ENCODE measurements at regions not wholly inside any gene's neighbourhood (a gene's known extent, or its start where the extent isn't known, plus 50 kb on each side); places are given as distances from the start of the nearest gene placed in this dataset.

GRCh38 chr7:17516771-17517170 lies 218.3 kb downstream of the AHR start:
- no peaks in the 10 kb centered on the region for H3K36me3 ChIP-seq (ENCODE audit: insufficient read depth, low read length)
- H4K20me1 ChIP-seq (ENCODE audit: insufficient read depth, low read length) = no peaks in the 10 kb centered on the region
- BruUV-seq (replicated peaks) = no TSS peak
- no peak overlapping the region for H2AFZ ChIP-seq (ENCODE audit: low read length)
- no peak for DNase-seq (ENCODE audit: low spot score)
- H3K4me3 ChIP-seq (ENCODE audit: low read depth, low read length, poor library complexity, severe bottlenecking) = no peak overlapping the region
- no peak overlapping the region for H3K27ac ChIP-seq (ENCODE audit: low read depth, low read length, poor library complexity, severe bottlenecking)
- H3K9me3 ChIP-seq (ENCODE audit: low read length) = no peaks in the 10 kb centered on the region
- no peaks in the 10 kb centered on the region for H3K9me2 ChIP-seq (ENCODE audit: insufficient read depth, low read length)
- no peaks in the 10 kb centered on the region for H3K4me1 ChIP-seq (ENCODE audit: insufficient read depth, low read length, poor library complexity, severe bottlenecking)
- POLR2A ChIA-PET = no interaction called here
- intact Hi-C loops (cut with micrococcal nuclease; ENCODE audit: unreplicated experiment) = no loop called here
- H3K79me2 ChIP-seq (ENCODE audit: insufficient read depth, low read depth, low read length) = no peaks in the 10 kb centered on the region
- TF ChIP-seq, protein P1, sequence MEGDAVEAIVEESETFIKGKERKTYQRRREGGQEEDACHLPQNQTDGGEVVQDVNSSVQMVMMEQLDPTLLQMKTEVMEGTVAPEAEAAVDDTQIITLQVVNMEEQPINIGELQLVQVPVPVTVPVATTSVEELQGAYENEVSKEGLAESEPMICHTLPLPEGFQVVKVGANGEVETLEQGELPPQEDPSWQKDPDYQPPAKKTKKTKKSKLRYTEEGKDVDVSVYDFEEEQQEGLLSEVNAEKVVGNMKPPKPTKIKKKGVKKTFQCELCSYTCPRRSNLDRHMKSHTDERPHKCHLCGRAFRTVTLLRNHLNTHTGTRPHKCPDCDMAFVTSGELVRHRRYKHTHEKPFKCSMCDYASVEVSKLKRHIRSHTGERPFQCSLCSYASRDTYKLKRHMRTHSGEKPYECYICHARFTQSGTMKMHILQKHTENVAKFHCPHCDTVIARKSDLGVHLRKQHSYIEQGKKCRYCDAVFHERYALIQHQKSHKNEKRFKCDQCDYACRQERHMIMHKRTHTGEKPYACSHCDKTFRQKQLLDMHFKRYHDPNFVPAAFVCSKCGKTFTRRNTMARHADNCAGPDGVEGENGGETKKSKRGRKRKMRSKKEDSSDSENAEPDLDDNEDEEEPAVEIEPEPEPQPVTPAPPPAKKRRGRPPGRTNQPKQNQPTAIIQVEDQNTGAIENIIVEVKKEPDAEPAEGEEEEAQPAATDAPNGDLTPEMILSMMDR (conservative IDR thresholded peaks at IDR 0.05; ENCODE audit: low read length) = no peak
- TF ChIP-seq EZH2phosphoT487 (IDR thresholded peaks at IDR 0.05; ENCODE audit: borderline replicate concordance, low read depth, low read length) = no peak
- H3K4me2 ChIP-seq (ENCODE audit: low read length) = no peak overlapping the region
- CTCF ChIA-PET (ENCODE audit: unreplicated experiment) = no interaction called here

GRCh38 chr7:17520941-17521340 lies 222.5 kb downstream of the AHR start:
- intact Hi-C loops (cut with micrococcal nuclease; ENCODE audit: unreplicated experiment) = no loop called here
- Histone ChIP-seq H2AFZ (ENCODE audit: low read length) (no peak overlapping the region), H3K4me3 (ENCODE audit: low read depth, low read length, poor library complexity, severe bottlenecking) (no peak overlapping the region), H3K9me2 (ENCODE audit: insufficient read depth, low read length) (no peaks in the 10 kb centered on the region), H3K79me2 (ENCODE audit: insufficient read depth, low read depth, low read length) (no peaks in the 10 kb centered on the region), H4K20me1 (ENCODE audit: insufficient read depth, low read length) (no peaks in the 10 kb centered on the region), H3K4me1 (ENCODE audit: insufficient read depth, low read length, poor library complexity, severe bottlenecking) (no peaks in the 10 kb centered on the region), H3K9me3 (ENCODE audit: low read length) (no peaks in the 10 kb centered on the region), H3K27ac (ENCODE audit: low read depth, low read length, poor library complexity, severe bottlenecking) (no peak overlapping the region), H3K4me2 (ENCODE audit: low read length) (no peak overlapping the region), H3K36me3 (ENCODE audit: insufficient read depth, low read length) (no peaks in the 10 kb centered on the region)
- ChIA-PET POLR2A (interaction anchor here (0.6 to 2.0 kb wide), 6 partner anchors 16 to 993 kb away, joined by 3 to 4 read pairs (median 3); no protein-coding TSS in a partner anchor), CTCF (ENCODE audit: unreplicated experiment) (no interaction called here)
- no peak for DNase-seq (ENCODE audit: low spot score)
- TF ChIP-seq, protein P1 (conservative IDR thresholded peaks at IDR 0.05; ENCODE audit: low read length) = no peak
- no peak for TF ChIP-seq EZH2phosphoT487 (IDR thresholded peaks at IDR 0.05; ENCODE audit: borderline replicate concordance, low read depth, low read length)
- no TSS peak for BruUV-seq (replicated peaks)

DNA sequence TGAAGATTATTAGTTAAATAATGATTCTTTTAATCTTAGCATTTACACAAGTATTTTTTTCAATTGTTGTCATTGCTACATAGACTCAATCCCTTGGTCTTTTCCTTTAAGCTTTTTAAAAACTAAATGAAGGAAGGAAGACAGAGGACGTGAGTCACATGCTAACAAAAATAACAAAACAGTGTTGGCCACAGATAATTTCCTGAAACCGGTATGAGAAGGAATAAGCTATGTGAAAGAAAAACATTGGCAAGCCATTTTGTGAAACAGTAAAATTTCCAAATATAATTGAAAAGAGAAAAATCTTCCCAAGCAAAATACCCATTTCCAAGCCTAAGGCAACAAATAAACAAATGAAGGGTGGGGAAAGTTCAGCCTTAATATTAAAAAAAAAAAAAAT lies 223.0 kb downstream of the AHR start:
- H2AFZ ChIP-seq (ENCODE audit: low read length) = no peak overlapping the region
- TF ChIP-seq EZH2phosphoT487 (IDR thresholded peaks at IDR 0.05; ENCODE audit: borderline replicate concordance, low read depth, low read length) = no peak
- TF ChIP-seq, protein P1 (conservative IDR thresholded peaks at IDR 0.05; ENCODE audit: low read length) = no peak
- no peak for DNase-seq (ENCODE audit: low spot score)
- CTCF ChIA-PET (ENCODE audit: unreplicated experiment) = no interaction called here
- no peak overlapping the region for H3K27ac ChIP-seq (ENCODE audit: low read depth, low read length, poor library complexity, severe bottlenecking)
- no peaks in the 10 kb centered on the region for H3K9me2 ChIP-seq (ENCODE audit: insufficient read depth, low read length)
- intact Hi-C loops (cut with micrococcal nuclease; ENCODE audit: unreplicated experiment) = no loop called here
- no peaks in the 10 kb centered on the region for H3K9me3 ChIP-seq (ENCODE audit: low read length)
- H3K4me3 ChIP-seq (ENCODE audit: low read depth, low read length, poor library complexity, severe bottlenecking) = no peak overlapping the region
- POLR2A ChIA-PET = interaction anchor here (0.7 to 2.0 kb wide), 6 partner anchors 16 to 1484 kb away, joined by 3 to 4 read pairs (median 3); no protein-coding TSS in a partner anchor
- H3K4me2 ChIP-seq (ENCODE audit: low read length) = no peak overlapping the region
- H3K4me1 ChIP-seq (ENCODE audit: insufficient read depth, low read length, poor library complexity, severe bottlenecking) = no peaks in the 10 kb centered on the region
- no peaks in the 10 kb centered on the region for H3K79me2 ChIP-seq (ENCODE audit: insufficient read depth, low read depth, low read length)
- no peaks in the 10 kb centered on the region for H3K36me3 ChIP-seq (ENCODE audit: insufficient read depth, low read length)
- H4K20me1 ChIP-seq (ENCODE audit: insufficient read depth, low read length) = no peaks in the 10 kb centered on the region
- BruUV-seq (replicated peaks) = no TSS peak

All from OCI-LY7 (cell line).